ENCODE measurements at regions not wholly inside any gene's neighbourhood (a gene's known extent, or its start where the extent isn't known, plus 50 kb on each side); places are given as distances from the start of the nearest gene placed in this dataset.

- no peak overlapping the region for H3K27ac ChIP-seq
Measured at GRCh38 chr7:10733747-10734146, 239.9 kb upstream of the PHF14 start.

GRCh38 chr7:10734595-10734994, 239.1 kb upstream of the PHF14 start:
- TF ChIP-seq CTCF (IDR thresholded peaks at IDR 0.05) (no peak), ZFX (IDR thresholded peaks at IDR 0.05; ENCODE audit: borderline replicate concordance) (no peak)

More at GRCh38 chr7:10733747-10734146, 239.9 kb upstream of the PHF14 start:
- no peak for TF ChIP-seq CTCF (IDR thresholded peaks at IDR 0.05)
- no peak for TF ChIP-seq ZFX (IDR thresholded peaks at IDR 0.05; ENCODE audit: borderline replicate concordance)

GRCh38 chr7:10739401-10739800, 234.3 kb upstream of the PHF14 start:
- no peak overlapping the region for H3K27ac ChIP-seq
- TF ChIP-seq CTCF (IDR thresholded peaks at IDR 0.05) (no peak), ZFX (IDR thresholded peaks at IDR 0.05; ENCODE audit: borderline replicate concordance) (no peak)

More at GRCh38 chr7:10734595-10734994, 239.1 kb upstream of the PHF14 start:
- no peak overlapping the region for H3K27ac ChIP-seq

- H3K27ac ChIP-seq: no peak overlapping the region
- no peak for TF ChIP-seq ZFX (IDR thresholded peaks at IDR 0.05; ENCODE audit: borderline replicate concordance)
- TF ChIP-seq CTCF (IDR thresholded peaks at IDR 0.05): no peak
Measured at GRCh38 chr7:10740805-10741204, 232.9 kb upstream of the PHF14 start.

GRCh38 chr7:10756981-10757380, 216.7 kb upstream of the PHF14 start:
- TF ChIP-seq ZFX (IDR thresholded peaks at IDR 0.05; ENCODE audit: borderline replicate concordance) (no peak), CTCF (IDR thresholded peaks at IDR 0.05) (no peak)
- H3K27ac ChIP-seq: no peak overlapping the region

- H3K27ac ChIP-seq: no peak overlapping the region
- TF ChIP-seq CTCF (IDR thresholded peaks at IDR 0.05) (no peak), ZFX (IDR thresholded peaks at IDR 0.05; ENCODE audit: borderline replicate concordance) (no peak)
Measured at GRCh38 chr7:10759120-10759519, 214.6 kb upstream of the PHF14 start.

- TF ChIP-seq CTCF (IDR thresholded peaks at IDR 0.05) (no peak), ZFX (IDR thresholded peaks at IDR 0.05; ENCODE audit: borderline replicate concordance) (no peak)
- H3K27ac ChIP-seq: no peak overlapping the region
Measured at GRCh38 chr7:10767771-10768170, 205.9 kb upstream of the PHF14 start.
